GM18499 (cell line): ENCODE measurements at regions not wholly inside any gene's neighbourhood (a gene's known extent, or its start where the extent isn't known, plus 50 kb on each side); places are given as distances from the start of the nearest gene placed in this dataset.
"Not testable (repeated sequence)": the region's sequence is repeated elsewhere in the genome, so short reads cannot be mapped to it uniquely, and the experiment has no call there.

Experiments used
- ATAC-seq: cut with Tn5 transposase; IDR thresholded peaks from one replicate; pipeline ENCODE4 v1.9.1; 2021; ENCODE audit warnings: moderate number of reproducible peaks; ENCODE audit not compliant: insufficient read depth, unreplicated experiment

DNA sequence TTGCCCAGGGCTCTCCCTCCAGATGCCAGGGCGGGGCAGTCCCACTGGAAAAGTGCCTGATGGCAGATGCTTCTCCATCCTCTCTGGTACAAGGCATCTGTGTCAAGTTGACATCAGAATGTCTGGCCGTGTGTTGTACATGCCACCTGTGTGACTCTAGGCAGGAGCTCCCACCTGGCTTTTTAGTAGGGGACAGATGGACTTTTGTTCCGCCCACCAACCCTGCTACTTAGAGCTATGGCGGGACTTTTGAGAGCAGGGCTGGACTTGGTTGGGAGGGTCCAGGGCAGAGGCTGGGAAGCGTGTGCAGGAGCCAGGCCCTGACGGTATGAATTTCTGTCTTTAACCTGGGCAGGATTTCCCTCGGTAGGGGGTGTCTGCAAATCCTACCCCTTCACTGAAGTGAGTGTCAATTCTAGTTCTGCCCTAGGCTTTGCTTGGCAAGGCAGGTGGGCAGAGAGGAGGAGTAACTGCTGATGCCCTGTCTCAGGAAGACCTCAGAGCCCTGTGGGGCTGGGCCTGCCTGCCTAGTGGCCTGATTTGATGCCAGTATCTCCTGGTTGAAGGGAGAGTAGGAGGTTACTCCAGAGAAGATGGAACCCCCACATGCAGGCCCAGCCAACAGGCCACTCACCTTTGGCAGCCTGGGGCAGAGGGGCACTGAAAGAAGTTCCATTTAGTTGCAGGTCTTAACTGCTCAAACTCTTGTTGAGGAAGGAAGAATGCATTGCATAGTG is 99.1 kb downstream of the PJA1 start:
- no peak for ATAC-seq

DNA sequence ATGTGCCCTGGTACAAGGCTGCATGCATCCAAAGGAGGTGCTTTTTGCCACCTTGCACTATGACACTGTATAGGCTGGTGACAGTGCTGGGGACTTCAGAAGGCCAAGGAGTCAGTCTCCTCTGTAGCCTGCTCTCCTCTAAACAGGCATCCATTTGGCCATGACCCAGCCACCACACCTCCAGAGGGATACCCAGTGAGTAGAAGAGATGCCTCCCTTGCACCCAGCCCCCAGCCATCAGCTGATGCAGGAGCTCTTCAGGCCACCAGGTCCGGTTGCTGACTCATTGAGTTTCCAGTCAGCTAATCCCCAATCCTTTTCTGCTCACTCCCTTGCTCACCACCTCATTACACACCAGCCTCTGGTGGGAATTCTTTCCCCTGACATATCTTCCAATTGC is 99.8 kb downstream of the PJA1 start:
- no peak for ATAC-seq

DNA sequence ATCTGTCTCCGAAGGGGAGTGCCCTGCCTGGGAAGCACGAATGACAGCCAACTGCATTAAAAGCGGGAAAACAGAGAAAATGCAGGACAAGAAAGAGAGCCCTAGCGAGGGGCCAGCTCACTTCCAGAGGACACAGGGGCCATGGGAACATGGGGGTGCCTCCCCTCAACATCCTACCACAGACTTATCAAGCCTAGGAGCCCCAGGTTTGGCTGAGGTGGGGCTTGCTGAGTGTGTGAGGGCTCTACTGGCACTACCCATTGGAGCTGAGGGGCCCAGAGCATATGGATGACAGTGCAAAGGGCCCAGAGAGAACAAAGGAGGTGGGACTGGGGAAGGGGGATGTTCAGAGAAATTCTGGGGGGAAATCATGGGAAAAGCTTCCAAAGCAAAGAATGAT is 101.8 kb downstream of the PJA1 start:
- no peak for ATAC-seq

DNA sequence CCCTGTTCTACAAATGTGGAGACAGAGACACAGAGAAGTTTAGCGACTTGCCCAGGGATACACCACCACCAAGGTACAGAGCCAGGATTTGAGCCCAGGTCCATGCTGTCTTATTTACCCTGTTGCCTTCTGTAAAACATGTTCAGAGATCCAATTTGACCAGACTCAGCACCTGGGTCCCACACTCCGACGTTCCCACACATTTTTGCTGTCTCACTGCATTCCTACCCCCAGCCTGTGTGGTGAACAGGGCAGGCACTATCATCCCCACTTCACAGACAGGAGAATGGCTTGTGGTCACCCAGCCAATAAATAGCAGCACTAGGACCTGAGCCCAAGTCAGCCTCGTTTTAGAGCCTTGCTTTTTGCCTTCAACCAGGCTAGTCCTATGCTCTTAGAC is 102.8 kb downstream of the PJA1 start:
- no peak for ATAC-seq

DNA sequence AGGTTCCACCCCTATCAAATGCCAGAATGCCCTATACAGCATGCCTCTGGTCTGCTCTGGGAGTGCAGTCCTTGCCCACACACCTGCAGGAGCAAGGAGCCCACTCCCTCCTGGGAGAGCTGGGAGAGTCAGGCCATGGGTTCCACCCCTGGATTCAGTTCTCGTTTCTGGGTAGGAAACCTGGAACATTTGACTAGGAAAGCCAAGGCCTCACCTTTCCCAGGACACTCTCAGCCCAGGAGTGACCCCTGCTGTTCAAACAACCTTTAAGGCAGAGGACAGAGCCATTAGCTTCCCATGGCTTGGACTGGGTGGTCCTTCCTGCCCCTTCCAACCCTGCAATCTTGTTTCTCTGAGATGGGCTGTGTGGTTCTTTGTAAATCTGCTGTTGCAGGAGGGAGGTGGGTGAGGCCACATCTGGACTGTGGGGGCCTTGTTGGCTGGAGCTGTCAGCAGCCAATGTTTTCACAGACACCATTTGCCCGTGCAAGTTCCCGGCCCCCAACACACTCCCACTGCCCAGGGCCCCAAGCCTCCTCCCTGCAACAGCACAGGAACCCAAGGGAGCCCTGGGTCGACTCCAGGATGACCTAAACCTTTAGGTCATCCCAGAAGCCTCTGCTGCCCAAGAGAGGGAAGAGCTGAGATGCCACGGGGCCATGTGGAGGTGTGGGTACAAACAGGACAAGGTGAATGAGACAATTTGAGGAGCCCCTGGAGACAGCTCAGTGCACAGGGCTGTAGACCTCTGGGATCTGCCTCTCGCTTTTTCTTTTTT is 104.4 kb downstream of the PJA1 start:
- no peak for ATAC-seq

DNA sequence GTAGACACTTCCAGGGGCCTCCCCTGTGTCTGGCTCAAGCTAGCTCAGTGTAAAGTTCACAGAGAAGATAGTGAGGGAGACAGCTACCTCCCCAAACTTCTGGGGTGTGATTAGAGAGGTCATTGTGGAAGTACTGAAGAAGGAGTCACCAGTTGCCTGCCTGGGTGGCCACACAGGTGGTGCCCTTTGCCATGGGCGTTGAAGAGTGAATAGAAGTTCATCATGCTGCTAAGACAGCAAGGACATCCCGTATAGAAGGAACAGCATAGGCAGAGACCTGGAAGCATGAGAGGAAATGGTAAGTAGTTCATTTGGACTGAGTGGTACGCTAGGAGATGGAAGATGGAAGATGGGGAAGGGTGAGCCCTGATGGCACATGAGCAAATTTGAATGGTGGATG is 110.1 kb downstream of the PJA1 start:
- no peak for ATAC-seq

DNA sequence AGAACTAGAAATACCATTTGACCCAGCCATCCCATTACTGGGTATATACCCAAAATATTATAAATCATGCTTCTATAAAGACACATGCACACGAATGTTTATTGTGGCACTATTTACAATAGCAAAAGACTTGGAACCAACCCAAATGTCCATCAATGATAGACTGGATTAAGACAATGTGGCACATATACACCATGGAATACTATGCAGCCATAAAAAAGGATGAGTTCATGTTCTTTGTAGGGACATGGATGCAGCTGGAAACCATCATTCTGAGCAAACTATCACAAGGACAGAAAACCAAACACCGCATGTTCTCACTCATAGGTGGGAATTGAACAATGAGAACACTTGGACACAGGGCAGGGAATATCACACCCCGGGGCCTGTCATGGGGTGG is 110.8 kb downstream of the PJA1 start:
- not testable (repeated sequence) for ATAC-seq

DNA sequence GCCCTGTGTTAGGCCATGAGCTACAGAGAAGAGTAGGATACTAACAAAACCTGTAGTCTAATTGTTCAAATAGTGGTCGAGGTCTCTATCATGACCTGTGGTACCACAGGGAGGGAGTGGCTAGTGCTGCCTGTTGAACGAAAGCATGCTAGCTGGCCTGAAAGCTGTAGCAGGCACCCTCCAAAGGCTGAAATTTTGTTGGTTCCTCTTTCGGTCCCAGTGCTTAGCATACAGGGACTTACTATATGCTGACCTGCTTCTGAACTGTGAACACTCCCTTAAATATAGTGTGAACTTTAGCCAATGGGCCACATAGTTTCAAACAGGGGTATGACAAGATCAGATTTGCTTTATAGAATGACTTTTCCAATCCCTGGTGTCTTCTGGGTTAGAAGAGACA is 113.4 kb downstream of the PJA1 start:
- ATAC-seq: no peak

DNA sequence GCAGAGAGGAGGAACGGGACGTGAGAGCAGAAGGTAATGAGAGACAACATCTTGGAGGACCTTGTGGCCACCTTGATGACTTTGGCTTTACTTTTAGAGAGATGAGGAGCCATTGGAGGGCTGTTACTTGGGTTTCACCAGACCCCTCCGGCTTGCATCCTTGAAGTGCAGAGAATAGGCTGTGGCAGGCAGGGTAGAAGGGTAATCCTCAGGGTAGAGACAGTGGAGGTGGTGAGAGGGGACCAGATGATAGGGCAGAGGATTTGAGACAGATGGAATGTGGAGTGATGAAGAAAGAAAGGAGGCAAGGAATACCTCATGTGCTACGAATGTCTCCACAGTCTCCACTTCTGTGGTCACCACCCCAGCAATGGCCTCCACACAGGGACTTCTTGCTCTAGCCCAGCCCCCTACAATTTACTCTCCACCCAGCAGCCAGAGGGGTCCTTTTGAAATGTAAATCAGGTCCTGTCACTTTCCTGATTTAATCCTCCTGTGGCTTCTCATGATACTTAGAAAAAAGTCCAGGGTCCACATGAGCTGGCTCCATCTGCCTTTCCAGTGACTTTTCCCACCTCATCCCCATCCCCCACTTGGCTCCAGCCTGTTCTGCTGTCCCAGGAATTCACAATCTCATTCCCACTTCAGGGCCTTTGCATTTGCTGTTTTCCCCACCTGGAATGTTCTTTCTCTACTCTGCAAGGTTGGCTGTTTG is 115.0 kb downstream of the PJA1 start:
- no peak for ATAC-seq

DNA sequence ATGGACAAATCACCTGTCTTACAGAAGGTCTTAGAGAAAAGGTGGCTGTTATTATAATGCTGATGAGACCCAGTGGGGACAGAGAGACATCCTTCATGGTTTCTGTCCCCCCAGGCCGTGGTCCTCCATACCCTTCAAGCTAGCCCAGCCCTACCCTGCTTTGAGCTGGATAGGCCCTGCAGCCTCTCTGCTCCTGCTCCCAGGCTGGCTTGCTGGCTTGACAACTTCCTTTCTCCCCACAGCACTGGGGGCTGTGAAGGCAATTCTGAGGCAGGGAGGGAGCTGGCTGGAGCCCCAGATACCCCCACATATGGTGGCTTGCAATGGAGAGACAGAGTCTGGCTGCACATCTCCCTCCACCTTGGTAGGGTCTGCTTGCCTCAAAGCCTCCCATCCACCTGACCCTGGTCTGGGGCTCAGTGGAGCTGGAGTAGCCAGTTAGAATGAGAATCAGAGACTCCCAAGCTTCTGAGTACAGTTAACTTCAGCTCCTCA is 118.2 kb downstream of the PJA1 start:
- no peak for ATAC-seq

DNA sequence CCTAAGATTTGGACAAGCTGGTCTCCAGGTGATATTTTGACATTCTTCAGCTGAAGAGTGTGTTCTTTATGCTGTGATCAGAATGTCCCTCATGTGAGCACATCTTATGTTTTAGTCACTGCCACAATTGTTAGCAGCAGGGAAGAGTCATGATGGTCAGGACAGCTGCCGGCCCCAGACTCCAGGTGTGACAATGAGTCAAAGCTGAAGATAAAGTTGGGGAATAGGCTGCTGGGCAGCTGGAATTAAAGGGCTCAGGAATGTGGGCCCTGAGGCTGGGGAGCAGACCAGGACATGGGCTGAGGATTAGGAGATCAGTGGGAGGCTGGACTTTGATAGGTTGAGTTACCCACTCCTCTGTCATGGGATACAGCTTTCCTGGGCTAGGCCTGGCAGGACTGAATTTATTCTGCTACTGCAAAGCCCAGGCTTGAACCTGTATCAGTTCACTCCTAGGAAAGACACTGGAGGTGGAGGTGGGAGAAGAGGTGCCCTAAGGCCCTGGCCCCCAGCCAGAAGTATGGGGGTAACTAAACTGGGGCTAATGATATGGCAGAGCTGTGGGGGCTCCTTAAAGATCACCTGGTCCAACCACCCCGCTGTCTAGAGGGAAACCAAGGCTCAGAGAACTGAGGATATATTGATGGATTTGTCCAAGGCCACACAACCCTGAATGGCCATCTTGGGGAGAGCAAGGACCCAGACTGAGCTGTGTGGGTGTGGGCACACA is 119.5 kb downstream of the PJA1 start:
- ATAC-seq: no peak

DNA sequence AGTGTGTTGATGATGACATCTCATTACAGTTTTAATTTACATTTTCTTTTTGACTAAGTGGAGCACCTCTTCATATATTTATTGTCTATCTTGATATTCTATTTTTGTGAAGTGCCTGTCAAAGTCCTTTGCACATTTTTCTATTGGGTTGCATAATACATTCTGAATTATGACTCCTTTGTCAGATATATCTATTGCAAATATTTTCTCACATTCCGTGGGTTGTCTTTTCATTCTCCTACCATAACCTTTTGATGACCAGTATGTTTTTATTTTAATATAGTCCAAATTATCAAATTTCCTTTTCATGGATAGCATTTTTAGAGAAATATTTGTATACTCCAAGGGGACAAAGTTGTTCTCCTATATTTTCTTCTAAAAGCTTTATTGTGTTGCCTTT is 126.4 kb downstream of the PJA1 start:
- no peak for ATAC-seq

DNA sequence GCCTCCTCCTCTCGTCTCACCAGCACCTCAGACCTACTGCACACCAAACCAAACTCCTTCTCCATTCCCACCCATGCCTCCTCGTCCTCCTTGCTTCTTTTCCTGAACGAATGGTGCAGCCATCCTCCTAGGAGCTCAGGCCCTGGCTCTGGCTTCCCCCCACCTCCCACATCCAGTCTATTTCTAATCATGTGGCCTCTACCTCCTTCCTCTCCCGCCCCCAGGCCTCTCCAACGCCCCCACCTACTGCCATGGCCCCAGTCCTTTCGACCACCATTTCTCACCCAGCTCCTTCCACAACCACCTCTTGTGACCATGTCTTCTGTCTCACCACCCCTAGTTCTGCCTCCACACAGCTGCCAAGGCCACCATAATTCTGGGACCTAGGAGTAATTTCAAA is 127.1 kb downstream of the PJA1 start:
- ATAC-seq: no peak

DNA sequence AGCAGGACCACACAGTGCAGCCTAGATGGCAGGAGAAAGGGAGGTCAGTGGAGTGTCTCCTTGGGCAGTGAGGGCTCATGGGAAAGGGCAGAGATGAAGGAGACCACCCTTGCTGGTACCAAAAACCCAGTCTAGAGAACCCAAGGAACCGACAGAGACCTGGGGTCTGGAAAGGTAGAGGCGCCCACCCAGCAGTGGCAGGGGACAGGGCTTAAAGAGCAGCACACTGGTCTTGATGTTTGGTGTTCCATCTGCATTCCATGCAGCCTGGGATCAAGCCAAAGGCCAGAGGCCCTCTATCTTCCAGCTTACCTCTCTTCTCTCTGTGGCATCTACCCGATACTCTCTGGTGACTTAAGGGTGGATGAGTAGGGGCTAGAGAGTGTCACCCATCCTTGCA is 127.5 kb downstream of the PJA1 start:
- ATAC-seq: no peak

DNA sequence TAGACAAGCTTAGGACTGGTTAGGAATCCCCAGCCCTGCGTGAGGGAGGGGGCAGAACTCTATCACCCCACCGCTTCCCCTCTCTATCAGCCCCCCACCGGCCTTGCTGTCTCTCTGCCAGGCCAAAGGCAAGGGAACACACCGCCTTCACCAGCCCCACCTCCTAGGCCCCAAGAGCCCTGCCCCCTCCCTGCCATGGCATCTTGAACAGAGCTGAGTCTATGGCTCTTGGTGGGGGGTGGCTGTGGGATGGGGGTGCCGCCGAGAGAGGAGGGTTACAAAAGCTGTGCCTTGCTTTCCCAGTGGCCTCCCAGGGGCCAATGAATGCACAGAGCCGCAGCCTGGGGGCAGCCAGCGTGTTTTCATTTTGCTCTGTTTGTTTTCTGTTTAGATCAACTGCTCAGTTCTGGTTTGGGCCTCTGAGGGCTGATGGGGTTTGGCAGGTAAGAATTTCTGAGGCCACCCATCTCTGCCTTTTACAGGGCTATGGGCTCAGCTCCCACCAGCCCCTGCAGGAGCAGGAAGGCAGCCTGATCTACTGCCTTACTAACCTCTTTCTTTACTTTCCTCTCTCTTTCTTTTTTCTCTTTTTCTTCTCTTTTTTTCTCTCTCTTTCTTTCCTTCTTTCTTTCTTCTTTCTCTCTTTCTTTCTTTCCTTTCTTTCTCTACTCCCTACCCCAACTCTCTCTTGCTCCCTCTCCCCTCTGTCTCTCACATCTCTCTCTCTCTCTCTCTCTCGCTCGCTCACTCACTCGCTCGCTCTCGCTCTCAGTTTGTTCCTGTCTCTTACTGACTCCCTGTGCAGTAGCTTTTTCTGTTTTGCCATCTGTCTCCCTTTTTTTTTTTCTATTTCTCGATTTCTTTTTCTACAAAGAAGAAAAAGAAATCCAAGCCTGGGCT is 128.3 kb downstream of the PJA1 start:
- no peak for ATAC-seq

DNA sequence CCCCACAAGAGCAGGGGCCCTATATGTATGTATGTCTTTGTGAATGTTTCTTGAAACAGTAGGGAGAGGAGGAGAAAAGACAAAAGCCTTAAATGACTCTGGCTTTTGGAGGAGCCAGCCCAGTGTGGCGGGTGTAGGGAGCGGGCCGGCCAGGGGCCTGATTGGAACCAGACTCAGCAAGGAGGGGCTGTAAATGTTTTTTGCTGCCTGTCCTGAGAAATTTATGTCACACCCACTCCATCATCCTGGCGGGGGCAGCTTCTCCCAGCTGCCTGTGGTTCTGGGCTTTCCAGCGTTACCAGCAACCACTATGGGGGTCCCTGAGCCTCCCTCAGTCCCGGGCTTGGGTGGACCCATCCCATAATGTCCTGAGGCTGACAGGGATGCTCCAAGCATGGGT is 130.8 kb downstream of the PJA1 start:
- no peak for ATAC-seq

DNA sequence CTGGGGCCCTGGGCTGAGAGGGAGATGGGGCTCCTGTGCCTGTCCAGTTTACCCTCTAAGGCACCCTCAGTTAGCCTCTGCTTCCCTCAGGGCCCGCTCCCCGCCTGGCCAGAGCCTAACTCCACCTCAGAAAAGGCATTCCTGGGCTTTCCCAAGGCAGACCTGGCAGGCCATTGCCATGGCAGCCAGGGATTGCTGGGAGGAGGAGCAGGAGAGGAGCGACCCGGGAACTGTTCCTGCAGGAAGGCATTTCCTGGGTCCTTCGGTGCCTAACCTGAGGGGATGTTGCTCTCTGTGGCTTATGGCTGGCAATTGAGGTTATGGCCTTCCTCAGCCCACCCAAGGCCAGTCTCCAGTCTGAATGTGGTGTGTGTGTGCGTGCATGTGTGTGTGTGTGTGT is 131.3 kb downstream of the PJA1 start:
- no peak for ATAC-seq

DNA sequence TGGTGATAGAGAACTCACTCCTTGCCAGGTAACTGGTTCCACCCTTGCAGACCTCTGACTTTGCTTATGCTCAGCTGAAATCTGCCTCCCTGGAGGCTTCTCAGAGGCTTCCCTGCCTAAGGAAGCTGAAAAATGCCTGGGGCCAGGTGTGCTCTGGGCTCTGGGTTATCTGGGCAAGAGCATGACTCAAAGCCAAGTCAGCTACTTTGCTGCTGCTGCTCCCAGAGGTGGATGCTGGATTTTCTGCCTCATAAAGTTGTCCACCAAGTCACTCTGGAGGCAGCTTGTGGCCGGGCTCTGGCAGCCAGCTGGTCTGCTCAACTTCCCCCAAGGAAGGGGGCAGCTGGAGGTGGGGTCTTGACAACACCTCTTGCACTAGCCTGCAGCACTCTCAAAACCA is 132.7 kb downstream of the PJA1 start:
- ATAC-seq: no peak

DNA sequence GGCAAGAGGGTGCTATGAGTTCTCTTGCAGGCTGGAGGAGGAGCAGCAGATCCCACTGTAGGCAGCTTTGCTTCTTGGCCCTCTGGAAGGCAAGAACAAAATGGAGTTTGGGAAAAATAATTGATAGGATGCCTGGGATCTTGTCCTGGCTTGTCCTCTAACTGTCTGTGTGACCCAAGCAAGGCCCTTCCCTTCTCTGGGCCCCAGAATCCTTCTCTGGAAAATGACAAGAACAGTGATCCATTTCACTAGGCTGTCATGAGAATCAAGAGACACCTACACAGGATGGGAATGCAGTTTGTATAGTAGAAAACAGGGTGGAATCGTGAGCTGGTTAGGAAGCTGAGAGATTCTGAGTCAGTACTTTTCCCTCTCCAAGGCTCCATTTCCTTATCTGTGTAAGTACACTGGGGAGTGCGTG is 133.3 kb downstream of the PJA1 start:
- no peak for ATAC-seq

DNA sequence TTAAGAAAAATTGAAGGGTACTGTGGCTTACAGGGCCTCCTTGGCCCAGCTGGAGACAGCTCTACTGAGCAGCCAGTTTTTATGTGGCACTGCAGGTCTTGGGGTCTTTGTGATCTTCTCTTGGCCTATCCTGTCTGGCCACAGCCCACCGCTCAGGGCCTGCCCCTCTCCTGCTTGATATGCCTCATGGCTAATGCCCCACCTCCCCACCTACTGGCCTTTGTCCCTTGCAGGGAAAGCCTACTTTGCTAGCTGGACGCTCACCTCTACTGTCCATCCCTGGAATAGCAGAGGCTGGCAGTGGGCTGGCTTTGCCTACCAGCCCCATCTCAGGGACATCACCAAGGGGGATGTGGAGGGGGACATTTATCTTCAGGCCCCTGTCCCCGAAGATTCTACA is 134.1 kb downstream of the PJA1 start:
- no peak for ATAC-seq
